Peyer's patch (tissue), 4 donors: ENCODE measurements at regions not wholly inside any gene's neighbourhood (a gene's known extent, or its start where the extent isn't known, plus 50 kb on each side); places are given as distances from the start of the nearest gene placed in this dataset.

Experiments
- POLR2A ChIP-seq, 2 donors: fragments of 450-650 bp; IDR thresholded peaks; one replicate each; pipeline ENCODE4 v1.5.1; 2017; ENCODE audit warnings: antibody characterized with exemption in 2 of 2, mild to moderate bottlenecking in 2 of 2, moderate library complexity in 2 of 2
- TF ChIP-seq, protein P1 (sequence below), 6 experiments: fragments of 450-650 bp in 4 of 6; fragments of 200-600 bp in 2 of 6; sonication (generic) in 1 of 6; IDR thresholded peaks; one replicate each; pipeline ENCODE4 v1.5.1; 2017 to 2019; ENCODE audit warnings: antibody characterized with exemption in 6 of 6, mild to moderate bottlenecking in 3 of 6, moderate library complexity in 1 of 6

DNA sequence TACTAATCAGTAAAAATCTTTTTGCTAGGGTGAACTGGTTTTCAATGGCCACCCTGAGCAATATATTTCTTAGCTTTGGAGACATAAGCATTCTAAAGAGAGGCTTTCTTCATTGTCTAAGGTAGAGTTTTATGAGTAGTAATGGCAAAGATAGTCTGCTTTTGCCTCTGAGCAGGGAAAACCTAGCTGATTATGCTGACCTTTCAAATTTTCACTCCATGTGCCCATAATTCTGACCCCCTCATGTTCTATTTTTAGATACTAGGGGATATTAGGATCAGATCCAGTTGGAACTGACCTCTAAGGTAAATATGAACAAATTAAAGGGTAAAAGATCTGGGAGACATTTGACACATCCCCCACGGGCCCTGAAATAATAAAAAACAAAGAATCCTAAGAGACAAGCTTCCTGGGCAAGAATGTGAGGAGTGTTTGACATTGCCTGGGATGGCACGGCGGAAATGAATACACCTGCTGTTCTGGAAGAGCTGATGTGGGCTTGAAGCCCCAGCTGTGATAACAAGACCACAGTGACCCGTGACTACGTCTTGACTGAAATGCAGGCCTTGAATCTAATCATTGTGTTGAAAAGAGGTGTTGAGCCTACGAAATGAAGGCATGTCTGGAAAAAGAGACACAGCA is 392.1 kb upstream of the FRG1 start:
- TF ChIP-seq, protein P1, sequence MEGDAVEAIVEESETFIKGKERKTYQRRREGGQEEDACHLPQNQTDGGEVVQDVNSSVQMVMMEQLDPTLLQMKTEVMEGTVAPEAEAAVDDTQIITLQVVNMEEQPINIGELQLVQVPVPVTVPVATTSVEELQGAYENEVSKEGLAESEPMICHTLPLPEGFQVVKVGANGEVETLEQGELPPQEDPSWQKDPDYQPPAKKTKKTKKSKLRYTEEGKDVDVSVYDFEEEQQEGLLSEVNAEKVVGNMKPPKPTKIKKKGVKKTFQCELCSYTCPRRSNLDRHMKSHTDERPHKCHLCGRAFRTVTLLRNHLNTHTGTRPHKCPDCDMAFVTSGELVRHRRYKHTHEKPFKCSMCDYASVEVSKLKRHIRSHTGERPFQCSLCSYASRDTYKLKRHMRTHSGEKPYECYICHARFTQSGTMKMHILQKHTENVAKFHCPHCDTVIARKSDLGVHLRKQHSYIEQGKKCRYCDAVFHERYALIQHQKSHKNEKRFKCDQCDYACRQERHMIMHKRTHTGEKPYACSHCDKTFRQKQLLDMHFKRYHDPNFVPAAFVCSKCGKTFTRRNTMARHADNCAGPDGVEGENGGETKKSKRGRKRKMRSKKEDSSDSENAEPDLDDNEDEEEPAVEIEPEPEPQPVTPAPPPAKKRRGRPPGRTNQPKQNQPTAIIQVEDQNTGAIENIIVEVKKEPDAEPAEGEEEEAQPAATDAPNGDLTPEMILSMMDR (IDR thresholded peaks at IDR 0.05) = no peak
- TF ChIP-seq POLR2A (IDR thresholded peaks at IDR 0.05) = no peak
